Adrenal gland (tissue), 9 donors: ENCODE measurements at regions not wholly inside any gene's neighbourhood (a gene's known extent, or its start where the extent isn't known, plus 50 kb on each side); places are given as distances from the start of the nearest gene placed in this dataset.

Experiments
- DNase-seq, 7 donors: peaks; one replicate each; pipeline ENCODE4 v3.0.0-alpha.2; 2019 to 2020
- H3K27ac ChIP-seq, 5 donors: fragments of 200-600 bp; sonication (generic) in 4 of 5; 1 replicate in 3 of 5; 2 replicates in 2 of 5; pipeline versions ENCODE4 v1.5.1 to v1.8.0; 2016 to 2020; ENCODE audit warnings: mild to moderate bottlenecking in 1 of 5
- H3K27me3 ChIP-seq: fragments of 200-600 bp; 2 replicates; pipeline ENCODE4 v1.8.0; 2021
- H3K36me3 ChIP-seq, 2 donors: fragments of 200-600 bp; replicated peaks in 1 of 2; 1 replicate in 1 of 2; 2 replicates in 1 of 2; pipeline versions ENCODE4 v1.5.1 to v1.8.0; 2018 to 2022
- H3K4me1 ChIP-seq, 2 donors: fragments of 200-600 bp; replicated peaks in 1 of 2; 1 replicate in 1 of 2; 2 replicates in 1 of 2; pipeline versions ENCODE4 v1.5.1 to v1.8.0; 2018 to 2021
- H3K4me3 ChIP-seq, 4 donors: fragments of 200-600 bp; sonication (generic) in 3 of 4; one replicate each; pipeline ENCODE4 v1.5.1; 2016 to 2018
- H3K9me3 ChIP-seq, 3 donors: fragments of 200-600 bp; sonication (generic) in 1 of 3; replicated peaks in 1 of 3; 1 replicate in 2 of 3; 2 replicates in 1 of 3; pipeline versions ENCODE4 v1.5.1 to v1.8.0; 2016 to 2021
- POLR2A ChIP-seq, 2 donors: fragments of 450-650 bp; IDR thresholded peaks; one replicate each; pipeline ENCODE4 v1.6.1; 2017; ENCODE audit warnings: antibody characterized with exemption in 2 of 2, mild to moderate bottlenecking in 2 of 2, moderate library complexity in 1 of 2
- WGBS, 4 donors: extraction: QIAGEN DNeasy Blood & Tissue Kit in 2 of 4; methylation state at CpG; one replicate each; pipeline versions ENCODE4 v1.1.5 to v1.1.7; 2013 to 2017; 5-methylcytosine and 5-hydroxymethylcytosine counted together
- intact Hi-C, 2 donors: fragments of 100-400 bp; cut with DNase I; formaldehyde crosslinking; loops; one replicate each; pipeline versions ENCODE4 v1.14.1 to v1.15.0; 2022 to 2023
- TF ChIP-seq, protein P1 (sequence below), 6 experiments: fragments of 450-650 bp in 4 of 6; fragments of 200-600 bp in 2 of 6; sonication (generic) in 1 of 6; IDR thresholded peaks; 1 replicate in 5 of 6; 2 replicates in 1 of 6; pipeline versions ENCODE4 v1.5.1 to v1.8.0; 2016 to 2021; ENCODE audit warnings: antibody characterized with exemption in 6 of 6, mild to moderate bottlenecking in 2 of 6, moderate library complexity in 1 of 6
- donor health status: healthy with polysubstance abuse.
- donor health status: Bipolar disorder and iron deficiency.
- donor health status: DM: yes; HTN: yes; CAD: no.
- donor health status: DM: no; HTN: no; CAD: no.
- donor health status: DM: no; HTN: no; CAD: no.

DNA sequence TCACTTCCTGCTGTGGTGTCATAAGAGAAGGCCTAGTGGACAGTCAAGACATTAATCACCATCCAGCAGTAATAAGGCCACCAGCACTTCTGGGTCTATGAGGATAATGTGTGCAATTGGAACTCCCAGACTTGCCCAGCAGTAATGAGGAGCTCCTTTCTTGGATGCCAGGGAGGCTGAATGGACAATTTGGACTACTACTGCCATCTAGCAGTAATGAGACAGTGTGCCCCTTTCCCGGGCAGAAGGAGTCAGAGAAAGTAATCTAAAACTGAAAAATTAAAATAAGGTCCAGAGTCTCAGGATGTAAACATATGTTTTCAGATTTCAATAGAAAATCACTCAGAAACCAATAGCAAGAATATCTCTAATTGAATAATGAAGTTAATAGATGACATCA lies 400.4 kb downstream of the CDC14C start:
- TF ChIP-seq, protein P1, sequence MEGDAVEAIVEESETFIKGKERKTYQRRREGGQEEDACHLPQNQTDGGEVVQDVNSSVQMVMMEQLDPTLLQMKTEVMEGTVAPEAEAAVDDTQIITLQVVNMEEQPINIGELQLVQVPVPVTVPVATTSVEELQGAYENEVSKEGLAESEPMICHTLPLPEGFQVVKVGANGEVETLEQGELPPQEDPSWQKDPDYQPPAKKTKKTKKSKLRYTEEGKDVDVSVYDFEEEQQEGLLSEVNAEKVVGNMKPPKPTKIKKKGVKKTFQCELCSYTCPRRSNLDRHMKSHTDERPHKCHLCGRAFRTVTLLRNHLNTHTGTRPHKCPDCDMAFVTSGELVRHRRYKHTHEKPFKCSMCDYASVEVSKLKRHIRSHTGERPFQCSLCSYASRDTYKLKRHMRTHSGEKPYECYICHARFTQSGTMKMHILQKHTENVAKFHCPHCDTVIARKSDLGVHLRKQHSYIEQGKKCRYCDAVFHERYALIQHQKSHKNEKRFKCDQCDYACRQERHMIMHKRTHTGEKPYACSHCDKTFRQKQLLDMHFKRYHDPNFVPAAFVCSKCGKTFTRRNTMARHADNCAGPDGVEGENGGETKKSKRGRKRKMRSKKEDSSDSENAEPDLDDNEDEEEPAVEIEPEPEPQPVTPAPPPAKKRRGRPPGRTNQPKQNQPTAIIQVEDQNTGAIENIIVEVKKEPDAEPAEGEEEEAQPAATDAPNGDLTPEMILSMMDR (IDR thresholded peaks at IDR 0.05), result no peak
- no peak for TF ChIP-seq POLR2A (IDR thresholded peaks at IDR 0.05)
- Histone ChIP-seq H3K9me3 (no peaks in the 10 kb centered on the region), H3K27me3 (no peaks in the 10 kb centered on the region), H3K4me3 (no peak overlapping the region), H3K4me1 (no peaks in the 10 kb centered on the region), H3K27ac (no peak overlapping the region), H3K36me3 (no peaks in the 10 kb centered on the region)
- intact Hi-C loops, result no loop called here
- 67 to 78% (median 71%) methylated on average over 1 of the region's 1 CpG for WGBS, 4 donors
- no peak for DNase-seq

DNA sequence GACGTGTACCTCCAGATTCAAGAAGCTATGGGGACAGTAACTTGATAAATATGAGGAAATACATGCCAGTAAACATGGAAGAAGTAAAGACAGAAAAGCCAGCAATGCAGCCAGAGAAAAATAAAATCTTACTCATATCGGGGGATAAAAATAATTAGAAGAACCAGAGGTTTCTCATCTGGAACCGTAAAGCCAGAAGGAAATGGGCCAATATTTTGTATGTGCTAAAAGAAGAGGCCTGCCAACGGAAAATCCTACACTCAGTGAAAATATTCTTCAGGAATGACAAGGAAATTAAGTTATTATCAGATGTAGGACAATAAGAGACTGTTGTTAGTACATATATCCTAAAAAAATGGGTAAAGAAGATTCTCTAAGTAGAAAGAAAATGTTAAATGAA lies 401.2 kb downstream of the CDC14C start:
- H3K9me3 ChIP-seq, result no peaks in the 10 kb centered on the region
- H3K36me3 ChIP-seq, result no peaks in the 10 kb centered on the region
- no peak overlapping the region for H3K4me3 ChIP-seq
- WGBS, 4 donors, result 60 to 73% (median 68%) methylated on average over 4 of the region's 4 CpGs
- TF ChIP-seq POLR2A (IDR thresholded peaks at IDR 0.05), result no peak
- TF ChIP-seq, protein P1 (IDR thresholded peaks at IDR 0.05), result no peak
- intact Hi-C loops, result no loop called here
- no peak for DNase-seq
- no peaks in the 10 kb centered on the region for H3K27me3 ChIP-seq
- no peak overlapping the region for H3K27ac ChIP-seq
- no peaks in the 10 kb centered on the region for H3K4me1 ChIP-seq

DNA sequence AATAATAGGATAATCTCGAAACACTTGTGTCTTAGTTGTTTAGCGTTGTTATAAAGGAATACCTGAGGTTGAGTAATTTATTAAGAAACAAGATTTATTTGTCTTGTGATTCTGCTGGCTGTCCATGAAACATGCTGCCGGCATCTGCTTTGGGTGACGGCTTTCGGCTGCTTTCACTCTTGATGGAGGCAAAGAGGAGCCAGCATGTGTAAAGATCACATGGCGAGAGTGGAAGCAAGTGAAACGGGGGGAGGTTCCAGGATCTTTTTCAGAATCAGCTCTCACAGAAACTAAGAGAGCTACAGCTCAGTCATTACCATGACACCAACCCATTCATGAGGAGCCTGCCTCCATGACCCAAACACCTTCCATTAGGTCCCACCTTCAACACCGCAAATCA lies 402.8 kb downstream of the CDC14C start:
- Histone ChIP-seq H3K27me3 (no peaks in the 10 kb centered on the region), H3K9me3 (no peaks in the 10 kb centered on the region), H3K4me3 (no peak overlapping the region), H3K27ac (no peak overlapping the region), H3K4me1 (no peaks in the 10 kb centered on the region), H3K36me3 (no peaks in the 10 kb centered on the region)
- TF ChIP-seq POLR2A (IDR thresholded peaks at IDR 0.05), result no peak
- TF ChIP-seq, protein P1 (IDR thresholded peaks at IDR 0.05), result no peak
- WGBS, 4 donors, result 85 to 89% (median 88%) methylated on average over 8 of the region's 8 CpGs
- DNase-seq, result no peak
- intact Hi-C loops, result no loop called here

DNA sequence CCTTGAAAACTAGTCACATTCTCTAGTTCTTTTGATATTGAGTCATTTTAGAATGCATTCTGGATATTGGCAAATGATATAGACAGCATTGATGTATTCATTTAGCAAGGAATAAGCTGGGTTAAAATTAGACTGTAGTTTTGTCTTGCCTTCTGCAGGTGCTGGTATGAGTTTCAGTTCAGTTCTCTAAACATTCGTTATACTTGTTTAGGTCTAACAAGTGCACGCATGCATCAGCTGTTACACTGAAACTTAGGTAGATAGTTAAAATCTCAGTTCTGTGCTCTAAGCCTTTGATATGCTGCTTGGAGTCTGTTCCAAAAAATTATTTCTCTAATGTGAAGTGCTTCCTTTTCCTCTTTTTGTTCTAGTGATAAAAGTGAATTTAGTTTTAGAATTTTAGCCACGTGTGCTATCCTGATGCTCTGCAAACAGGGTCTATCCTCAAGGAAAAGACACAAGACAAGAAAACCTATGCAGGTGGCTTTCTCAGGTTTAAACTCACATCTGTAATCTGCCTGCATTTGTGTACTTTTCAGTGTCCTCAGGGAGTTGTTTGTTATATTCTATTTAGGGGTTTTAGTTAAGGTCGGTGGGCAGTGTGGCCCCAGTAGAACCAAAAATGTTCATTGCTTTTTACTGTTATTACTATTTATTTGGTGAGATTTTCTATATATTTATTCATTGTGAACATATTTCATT lies 409.0 kb downstream of the CDC14C start:
- TF ChIP-seq, protein P1 (IDR thresholded peaks at IDR 0.05), result no peak
- no peak for TF ChIP-seq POLR2A (IDR thresholded peaks at IDR 0.05)
- Histone ChIP-seq H3K27me3 (no peaks in the 10 kb centered on the region), H3K27ac (no peak overlapping the region), H3K36me3 (no peaks in the 10 kb centered on the region), H3K4me3 (no peak overlapping the region), H3K4me1 (no peaks in the 10 kb centered on the region), H3K9me3 (no peaks in the 10 kb centered on the region)
- intact Hi-C loops, result no loop called here
- no peak for DNase-seq
- 62 to 77% (median 71%) methylated on average over 4 of the region's 4 CpGs for whole genome bisulfite sequencing, 4 donors
